BJ (cell line): ENCODE measurements at regions not wholly inside any gene's neighbourhood (a gene's known extent, or its start where the extent isn't known, plus 50 kb on each side); places are given as distances from the start of the nearest gene placed in this dataset.

Experiments used
- CTCF ChIA-PET: fragments of 350-600 bp; formaldehyde crosslinking; extraction: SDS; loops from one replicate; lab custom pipeline; 2021; ENCODE audit warnings: antibody characterized with exemption, inconsistent platforms; lab: Yijun Ruan, JAX
- POLR2A ChIA-PET: fragments of 300-600 bp; sonication (Branson Sonifier 250); formaldehyde crosslinking; extraction: SDS; loops from one replicate; lab custom pipeline; 2021; ENCODE audit warnings: antibody characterized with exemption; lab: Charles Lee
- DNase-seq: peaks from one replicate; pipeline ENCODE4 v3.0.0-alpha.2; 2011; ENCODE audit warnings: low read depth
- H3K27me3 ChIP-seq: 2 replicates; pipeline ENCODE4 v1.6.0; 2011; ENCODE audit warnings: low read length; ENCODE audit not compliant: control insufficient read depth, insufficient read depth
- H3K36me3 ChIP-seq: 2 replicates; pipeline ENCODE4 v1.5.1; 2011; ENCODE audit warnings: low read length; ENCODE audit not compliant: control insufficient read depth, insufficient read depth
- H3K4me3 ChIP-seq: 2 replicates; pipeline ENCODE4 v1.5.1; 2011; ENCODE audit warnings: low read depth, mild to moderate bottlenecking, control low read depth, low read length
- CTCF ChIP-seq: IDR thresholded peaks from 2 replicates; pipeline ENCODE4 v1.5.1; 2011; ENCODE audit warnings: low read depth, mild to moderate bottlenecking, control low read depth, inconsistent platforms, low read length, moderate library complexity; ENCODE audit not compliant: insufficient read depth

GRCh38 chr20:57793421-57793820 lies 83.6 kb upstream of the PMEPA1 start:
- Histone ChIP-seq H3K36me3 (no peaks in the 10 kb centered on the region), H3K27me3 (peaks cover 1% of the 10 kb centered on the region; the same call in 1 of the 2 replicates), H3K4me3 (no peak overlapping the region)
- no peak for DNase-seq
- TF ChIP-seq CTCF, result no peak
- ChIA-PET CTCF (no interaction called here), POLR2A (no interaction called here)

GRCh38 chr20:57792386-57793080 lies 82.7 kb upstream of the PMEPA1 start:
- TF ChIP-seq CTCF, result no peak
- Histone ChIP-seq H3K27me3 (peaks cover 1% of the 10 kb centered on the region; the same call in 1 of the 2 replicates), H3K36me3 (no peaks in the 10 kb centered on the region), H3K4me3 (no peak overlapping the region)
- ChIA-PET CTCF (no interaction called here), POLR2A (no interaction called here)
- DNase-seq, result no peak

GRCh38 chr20:57791966-57792365 lies 82.2 kb upstream of the PMEPA1 start:
- H3K36me3 ChIP-seq, result no peaks in the 10 kb centered on the region
- ChIA-PET POLR2A (no interaction called here), CTCF (no interaction called here)
- H3K27me3 ChIP-seq, result peaks cover 1% of the 10 kb centered on the region; the same call in 1 of the 2 replicates
- no peak for DNase-seq
- no peak overlapping the region for H3K4me3 ChIP-seq
- no peak for TF ChIP-seq CTCF

GRCh38 chr20:57791178-57791962 lies 81.6 kb upstream of the PMEPA1 start:
- Histone ChIP-seq H3K36me3 (no peaks in the 10 kb centered on the region), H3K27me3 (peaks cover 1% of the 10 kb centered on the region; the same call in 1 of the 2 replicates), H3K4me3 (no peak overlapping the region)
- DNase-seq, result no peak
- no peak for TF ChIP-seq CTCF
- ChIA-PET CTCF (no interaction called here), POLR2A (no interaction called here)

- Histone ChIP-seq H3K27me3 (peaks cover 1% of the 10 kb centered on the region), H3K4me3 (no peak overlapping the region), H3K36me3 (no peaks in the 10 kb centered on the region)
- ChIA-PET POLR2A (no interaction called here), CTCF (no interaction called here)
- no peak for TF ChIP-seq CTCF
- DNase-seq, result no peak
Observed at GRCh38 chr20:57790176-57790575, 80.4 kb upstream of the PMEPA1 start.
